SU-DHL-6 (cell line): ENCODE measurements at regions not wholly inside any gene's neighbourhood (a gene's known extent, or its start where the extent isn't known, plus 50 kb on each side); places are given as distances from the start of the nearest gene placed in this dataset.

Experiments used
- H2AFZ ChIP-seq: fragments of 200-600 bp; sonication (generic); 2 replicates; pipeline ENCODE4 v1.6.1; 2014; ENCODE audit warnings: low read depth, mild to moderate bottlenecking, moderate library complexity, mixed read lengths, antibody characterized with exemption, low read length; ENCODE audit not compliant: severe bottlenecking
- H3F3A ChIP-seq: fragments of 200-600 bp; shearing (Covaris generic); 2 replicates; pipeline ENCODE4 v1.6.0; 2016; ENCODE audit warnings: antibody characterized with exemption, mild to moderate bottlenecking; ENCODE audit not compliant: insufficient read depth
- H3K27ac ChIP-seq: fragments of 200-600 bp; sonication (generic); 2 replicates; pipeline ENCODE4 v1.5.1; 2016; ENCODE audit warnings: low read depth, mild to moderate bottlenecking, low read length, moderate library complexity, mixed read lengths
- H3K27me3 ChIP-seq: fragments of 200-600 bp; sonication (generic), shearing (Covaris generic); 2 replicates; pipeline ENCODE4 v1.6.0; 2014; ENCODE audit warnings: mild to moderate bottlenecking, low read length
- H3K36me3 ChIP-seq: fragments of 200-600 bp; sonication (generic); 2 replicates; pipeline ENCODE4 v1.6.1; 2014; ENCODE audit warnings: mild to moderate bottlenecking, low read length, mixed read lengths
- H3K4me2 ChIP-seq: fragments of 300-600, 200-600 bp; shearing (Covaris generic), sonication (generic); 2 replicates; pipeline ENCODE4 v1.6.0; 2014; ENCODE audit warnings: low read length, low read depth, mild to moderate bottlenecking; ENCODE audit not compliant: poor library complexity, severe bottlenecking
- H3K4me3 ChIP-seq: fragments of 200-600 bp; sonication (generic); 2 replicates; pipeline ENCODE4 v1.5.1; 2014; ENCODE audit warnings: antibody characterized with exemption, low read length, mild to moderate bottlenecking, mixed read lengths; ENCODE audit not compliant: insufficient read depth, poor library complexity, severe bottlenecking
- H3K79me2 ChIP-seq: fragments of 200-600 bp; sonication (generic); 2 replicates; pipeline ENCODE4 v1.6.1; 2014; ENCODE audit warnings: mild to moderate bottlenecking, low read length, moderate library complexity; ENCODE audit not compliant: insufficient read depth
- H3K9ac ChIP-seq: fragments of 200-600 bp; sonication (generic); 2 replicates; pipeline ENCODE4 v1.7.0; 2014; ENCODE audit warnings: mild to moderate bottlenecking, low read length
- H3K9me2 ChIP-seq: fragments of 200-600 bp; sonication (generic); replicated peaks from 2 replicates; pipeline ENCODE4 v1.6.1; 2014; ENCODE audit warnings: low read length; ENCODE audit not compliant: insufficient read depth
- H3K9me3 ChIP-seq: fragments of 200-600 bp; sonication (generic); 2 replicates; pipeline ENCODE4 v1.6.1; 2014; ENCODE audit warnings: low read length, mixed read lengths; ENCODE audit not compliant: insufficient read depth
- H4K20me1 ChIP-seq: fragments of 200-600 bp; sonication (generic); 2 replicates; pipeline ENCODE4 v1.6.1; 2014; ENCODE audit warnings: low read depth, mild to moderate bottlenecking, antibody characterized with exemption, low read length, moderate library complexity, mixed read lengths
- CTCF ChIP-seq: fragments of 200-600 bp; sonication (generic); IDR thresholded peaks from one replicate; pipeline ENCODE4 v1.5.1; 2017; ENCODE audit warnings: antibody characterized with exemption, mild to moderate bottlenecking, low read length, moderate library complexity; ENCODE audit not compliant: insufficient read depth, poor library complexity, severe bottlenecking
- EZH2phosphoT487 ChIP-seq: fragments of 200-600 bp; sonication (generic), shearing (Covaris generic); conservative IDR thresholded peaks from 2 replicates; pipeline ENCODE4 v1.6.1; 2018; ENCODE audit warnings: mild to moderate bottlenecking, antibody characterized with exemption, low read length, moderate library complexity, mixed read lengths

- no peaks in the 10 kb centered on the region for H4K20me1 ChIP-seq
- H3K4me3 ChIP-seq, result no peak overlapping the region
- no peaks in the 10 kb centered on the region for H3K36me3 ChIP-seq
- no peaks in the 10 kb centered on the region for H3F3A ChIP-seq
- no peaks in the 10 kb centered on the region for H3K27me3 ChIP-seq
- no peak overlapping the region for H2AFZ ChIP-seq
- no peak for TF ChIP-seq CTCF
- TF ChIP-seq EZH2phosphoT487, result no peak
- no peaks in the 10 kb centered on the region; the same call in 1 of the 2 replicates for H3K9me2 ChIP-seq
- no peaks in the 10 kb centered on the region; the same call in 1 of the 2 replicates for H3K9me3 ChIP-seq
- no peak overlapping the region for H3K9ac ChIP-seq
- H3K27ac ChIP-seq, result no peak overlapping the region
- no peak overlapping the region for H3K4me2 ChIP-seq
- H3K79me2 ChIP-seq, result no peaks in the 10 kb centered on the region
These were observed 161.8 kb upstream of the SLC38A2 start for GRCh38 chr12:46534327-46534840.

GRCh38 chr12:46533723-46534122, 161.2 kb upstream of the SLC38A2 start:
- no peak for TF ChIP-seq CTCF
- H3K4me2 ChIP-seq, result no peak overlapping the region

GRCh38 chr12:46531804-46532203, 159.2 kb upstream of the SLC38A2 start:
- Histone ChIP-seq H3K9me3 (no peaks in the 10 kb centered on the region; the same call in 1 of the 2 replicates), H3K9me2 (no peaks in the 10 kb centered on the region; the same call in 1 of the 2 replicates), H3K27ac (no peak overlapping the region), H3K79me2 (no peaks in the 10 kb centered on the region), H3K36me3 (no peaks in the 10 kb centered on the region), H3F3A (no peaks in the 10 kb centered on the region), H4K20me1 (no peaks in the 10 kb centered on the region), H3K4me3 (no peak overlapping the region), H3K4me2 (no peak overlapping the region), H2AFZ (no peak overlapping the region), H3K27me3 (no peaks in the 10 kb centered on the region), H3K9ac (no peak overlapping the region)
- TF ChIP-seq CTCF (no peak), EZH2phosphoT487 (no peak)

More at GRCh38 chr12:46533723-46534122, 161.2 kb upstream of the SLC38A2 start:
- Histone ChIP-seq H3K9ac (no peak overlapping the region), H3K9me2 (no peaks in the 10 kb centered on the region; the same call in 1 of the 2 replicates), H3F3A (no peaks in the 10 kb centered on the region), H3K27me3 (no peaks in the 10 kb centered on the region), H4K20me1 (no peaks in the 10 kb centered on the region), H3K4me3 (no peak overlapping the region), H3K9me3 (no peaks in the 10 kb centered on the region; the same call in 1 of the 2 replicates), H2AFZ (no peak overlapping the region), H3K79me2 (no peaks in the 10 kb centered on the region), H3K36me3 (no peaks in the 10 kb centered on the region), H3K27ac (no peak overlapping the region)
